ENCODE measurements at regions not wholly inside any gene's neighbourhood (a gene's known extent, or its start where the extent isn't known, plus 50 kb on each side); places are given as distances from the start of the nearest gene placed in this dataset.
"Not testable (repeated sequence)": the region's sequence is repeated elsewhere in the genome, so short reads cannot be mapped to it uniquely, and the experiment has no call there.

DNA sequence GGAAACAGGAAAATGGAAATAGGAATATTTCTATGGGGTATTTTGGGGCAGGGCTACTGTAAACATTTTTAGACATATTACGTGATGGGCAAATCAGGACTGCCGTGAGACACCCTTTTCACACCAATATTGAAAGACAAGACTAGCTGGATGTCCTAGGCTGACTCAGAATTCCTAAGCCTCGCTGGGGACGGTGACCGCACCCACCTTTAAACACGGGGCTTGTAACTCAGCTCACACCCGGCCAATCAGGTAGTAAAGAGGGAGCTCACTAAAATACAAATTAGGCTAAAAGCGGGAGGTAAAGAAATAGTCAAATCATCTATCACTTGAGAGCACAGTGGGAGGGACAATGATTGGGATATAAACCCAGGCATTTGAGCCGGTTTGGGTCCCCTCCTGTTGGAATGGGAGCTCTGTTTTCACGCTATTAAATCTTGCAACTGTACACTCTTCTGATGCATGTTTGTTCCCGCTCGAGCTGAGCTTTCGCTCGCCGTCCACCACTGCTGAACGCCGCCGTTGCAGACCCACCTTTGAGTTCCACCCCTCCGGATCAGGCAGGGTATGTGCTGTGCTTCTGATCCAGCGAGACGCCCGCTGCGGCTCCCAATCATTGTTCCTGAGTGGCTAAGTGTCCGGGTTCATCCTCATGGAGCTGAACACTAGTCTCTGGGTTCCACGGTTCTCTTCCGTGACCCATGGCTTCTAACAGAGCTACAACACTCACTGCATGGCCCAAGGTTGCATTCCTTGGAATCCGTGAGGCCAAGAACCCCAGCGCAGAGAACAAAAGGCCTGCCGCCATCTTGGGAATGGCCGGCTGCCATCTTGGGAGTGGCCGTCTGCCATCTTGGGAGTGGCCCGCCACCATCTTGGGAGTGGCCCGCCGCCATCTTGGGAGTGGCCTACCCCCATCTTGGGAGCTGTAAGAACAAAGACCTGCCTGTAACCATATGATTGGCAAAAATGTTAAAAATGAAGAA is 152.6 kb downstream of the CRLF2 start:
- no peak for DNase-seq (ENCODE audit: low read depth)

DNA sequence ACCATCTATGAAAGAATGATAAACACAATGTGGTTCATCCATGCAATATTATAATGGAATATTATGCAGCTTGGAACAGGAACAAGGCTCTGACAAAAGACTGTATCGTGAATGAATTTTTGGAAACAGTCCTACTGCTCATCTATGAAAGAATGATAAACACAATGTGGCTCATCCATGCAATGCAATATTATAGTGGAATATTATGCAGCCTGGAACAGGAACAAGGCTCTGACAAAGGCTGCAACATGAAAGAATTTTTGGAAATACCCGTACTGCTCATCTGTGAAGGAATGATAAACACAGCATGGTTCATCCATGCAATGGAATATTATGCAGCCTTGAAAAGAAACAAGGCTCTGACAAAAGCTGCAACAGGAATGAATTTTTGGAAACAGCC is 158.8 kb downstream of the CRLF2 start:
- DNase-seq (ENCODE audit: low read depth): not testable (repeated sequence)

DNA sequence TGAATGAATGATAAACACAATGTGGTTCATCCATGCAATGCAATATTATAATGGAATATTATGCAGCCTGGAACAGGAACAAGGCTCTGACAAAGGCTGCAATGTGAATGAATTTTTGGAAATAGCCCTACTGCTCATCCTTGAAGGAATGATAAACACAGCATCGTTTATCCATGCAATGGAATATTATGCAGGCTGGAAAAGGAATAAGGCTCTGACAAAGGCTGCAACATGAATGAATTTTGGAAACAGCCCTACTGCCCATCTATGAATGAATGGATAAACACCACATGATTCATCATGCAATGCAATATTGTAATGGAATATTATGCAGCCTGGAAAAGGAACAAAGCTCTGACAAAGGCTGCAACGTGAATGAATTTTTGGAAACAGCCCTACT is 159.4 kb downstream of the CRLF2 start:
- DNase-seq (ENCODE audit: low read depth): no peak

DNA sequence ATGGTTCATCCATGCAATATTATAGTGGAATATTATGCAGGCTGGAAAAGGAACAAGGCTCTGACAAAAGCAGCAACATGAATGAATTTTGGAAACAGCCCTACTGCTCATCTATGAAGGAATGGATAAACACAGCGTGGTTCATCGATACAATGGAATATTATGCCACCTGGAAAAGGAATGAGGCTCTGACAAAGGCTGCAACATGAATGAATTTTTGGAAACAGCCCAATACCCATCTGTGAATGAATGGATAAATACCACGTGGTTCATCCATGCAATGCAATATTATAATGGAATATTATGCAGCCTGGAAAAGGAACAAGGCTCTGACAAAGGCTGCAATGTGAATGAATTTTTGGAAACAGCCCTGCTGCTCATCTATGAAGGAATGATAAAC is 160.4 kb downstream of the CRLF2 start:
- no peak for DNase-seq (ENCODE audit: low read depth)

DNA sequence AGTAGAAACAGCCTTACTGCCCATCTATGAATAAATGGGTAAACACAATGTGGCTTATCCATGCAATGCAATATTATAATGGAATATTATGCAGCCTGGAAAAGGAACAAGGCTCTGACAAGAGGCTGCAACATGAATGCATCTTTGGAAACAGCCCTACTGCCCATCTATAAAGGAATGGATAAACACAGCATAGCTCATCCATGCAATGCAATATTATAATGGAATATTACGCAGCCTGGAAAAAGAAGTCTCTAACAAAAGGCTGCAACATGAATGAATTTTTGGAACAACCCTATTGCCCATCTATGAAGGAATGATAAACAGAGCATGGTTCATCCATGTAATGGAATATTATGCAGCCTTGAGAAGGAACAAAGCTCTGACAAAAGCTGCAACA is 161.0 kb downstream of the CRLF2 start:
- DNase-seq (ENCODE audit: low read depth): no peak

DNA sequence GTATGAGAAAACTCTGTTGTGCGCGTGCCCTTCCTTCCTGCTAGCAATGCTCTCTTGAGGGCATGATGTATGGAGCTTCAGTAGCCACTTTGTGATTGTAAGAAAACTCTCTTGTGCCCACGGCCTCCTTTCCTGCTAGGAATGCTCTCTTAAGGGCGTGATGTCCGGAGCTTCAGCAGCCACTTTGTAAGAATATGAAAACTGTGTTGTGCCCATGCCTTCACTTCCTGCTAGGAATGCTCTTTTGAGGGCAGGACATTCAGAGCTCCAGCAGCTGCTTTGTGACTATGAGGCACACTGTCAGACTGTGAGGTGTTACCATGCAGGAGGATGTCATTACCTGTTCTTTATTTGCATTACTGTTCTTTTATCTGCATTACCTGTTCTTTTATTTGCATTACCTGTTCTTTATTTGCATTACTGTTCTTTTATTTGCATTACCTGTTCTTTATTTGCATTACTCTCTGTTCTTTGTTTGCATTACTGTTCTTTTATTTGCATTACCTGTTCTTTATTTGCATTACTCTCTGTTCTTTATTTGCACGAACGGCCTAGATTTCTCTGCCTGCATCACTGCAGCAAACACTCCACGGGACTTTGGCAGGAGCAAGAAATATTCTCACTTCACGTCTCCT is 166.7 kb downstream of the CRLF2 start:
- no peak for DNase-seq (ENCODE audit: low read depth)

DNA sequence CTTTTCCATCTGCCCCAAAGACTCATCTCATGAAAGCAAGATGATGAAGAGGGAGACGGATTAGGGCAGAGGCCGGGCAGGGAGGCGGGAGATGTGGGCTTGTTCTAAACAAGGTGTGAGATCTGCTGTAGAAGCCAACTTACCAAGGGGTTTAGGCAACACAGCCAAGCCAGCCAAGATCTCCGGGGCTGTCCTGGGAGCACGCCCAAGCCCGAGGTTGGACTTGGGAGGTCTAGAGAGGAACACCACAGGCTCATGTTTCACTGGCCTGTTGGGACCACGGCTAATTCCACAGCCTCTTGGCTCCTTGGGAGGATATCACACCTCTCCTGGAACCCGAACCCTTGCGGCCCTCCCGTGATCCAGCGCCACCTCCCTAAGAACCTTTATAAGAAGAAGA is 171.4 kb downstream of the CRLF2 start:
- DNase-seq (ENCODE audit: low read depth): no peak

DNA sequence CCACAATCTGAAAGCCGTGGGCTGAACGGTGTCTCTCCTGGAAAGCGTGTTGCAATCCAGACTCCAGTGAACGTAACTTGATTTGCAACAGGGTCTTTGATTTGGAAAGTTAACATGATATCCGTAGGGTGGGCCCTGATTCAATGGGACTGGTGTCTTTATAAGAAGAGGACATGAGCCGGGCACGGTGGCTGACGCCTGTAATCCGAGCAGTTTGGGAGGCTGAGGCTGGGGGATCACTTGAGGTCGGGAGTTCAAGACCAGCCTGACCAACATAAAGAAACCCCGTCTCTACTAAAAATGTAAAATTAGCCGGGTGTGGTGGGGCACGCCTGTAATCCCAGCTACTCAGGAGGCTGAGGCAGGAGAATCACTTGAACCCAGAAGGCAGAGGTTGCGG is 176.5 kb downstream of the CRLF2 start:
- DNase-seq (ENCODE audit: low read depth): not testable (repeated sequence)

DNA sequence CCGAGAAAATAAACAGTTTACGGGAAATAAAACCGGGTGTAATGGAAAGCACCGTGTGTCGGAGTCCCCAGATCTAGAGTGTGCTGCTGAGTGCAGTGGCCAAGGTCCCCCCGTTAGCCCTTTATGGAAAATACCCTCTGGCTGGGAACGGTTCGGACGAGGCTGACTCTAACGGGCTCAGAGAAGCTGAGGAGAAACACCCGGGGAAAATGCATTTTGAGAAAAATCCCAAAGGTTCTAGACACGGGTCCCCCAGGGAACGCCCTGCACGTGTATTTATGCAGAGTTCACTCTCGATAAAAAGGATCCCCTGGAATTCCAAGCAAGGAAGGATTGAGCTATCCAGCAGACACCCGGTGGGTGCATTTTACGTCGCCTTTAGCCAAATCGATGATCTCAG is 177.2 kb downstream of the CRLF2 start:
- no peak for DNase-seq (ENCODE audit: low read depth)

DNA sequence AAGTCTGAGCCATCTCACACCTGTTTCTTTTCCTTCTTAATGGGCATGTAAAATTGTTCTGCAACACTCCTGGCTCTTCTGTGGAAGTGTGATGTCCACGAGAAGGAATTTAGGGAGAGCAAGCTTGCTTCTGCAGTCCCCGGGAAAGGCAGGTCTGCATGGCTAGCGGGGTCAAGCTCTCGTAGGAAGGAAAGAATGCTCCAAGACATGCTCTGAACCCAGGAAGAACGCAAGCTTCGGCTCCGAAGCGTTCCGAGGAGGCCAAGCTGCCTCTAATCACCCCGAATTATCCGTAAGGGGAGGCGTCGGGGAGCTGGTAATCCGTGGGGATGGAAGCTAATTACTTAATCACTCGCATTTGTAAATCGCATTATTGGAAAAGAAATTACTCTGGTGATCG is 177.7 kb downstream of the CRLF2 start:
- no peak for DNase-seq (ENCODE audit: low read depth)

DNA sequence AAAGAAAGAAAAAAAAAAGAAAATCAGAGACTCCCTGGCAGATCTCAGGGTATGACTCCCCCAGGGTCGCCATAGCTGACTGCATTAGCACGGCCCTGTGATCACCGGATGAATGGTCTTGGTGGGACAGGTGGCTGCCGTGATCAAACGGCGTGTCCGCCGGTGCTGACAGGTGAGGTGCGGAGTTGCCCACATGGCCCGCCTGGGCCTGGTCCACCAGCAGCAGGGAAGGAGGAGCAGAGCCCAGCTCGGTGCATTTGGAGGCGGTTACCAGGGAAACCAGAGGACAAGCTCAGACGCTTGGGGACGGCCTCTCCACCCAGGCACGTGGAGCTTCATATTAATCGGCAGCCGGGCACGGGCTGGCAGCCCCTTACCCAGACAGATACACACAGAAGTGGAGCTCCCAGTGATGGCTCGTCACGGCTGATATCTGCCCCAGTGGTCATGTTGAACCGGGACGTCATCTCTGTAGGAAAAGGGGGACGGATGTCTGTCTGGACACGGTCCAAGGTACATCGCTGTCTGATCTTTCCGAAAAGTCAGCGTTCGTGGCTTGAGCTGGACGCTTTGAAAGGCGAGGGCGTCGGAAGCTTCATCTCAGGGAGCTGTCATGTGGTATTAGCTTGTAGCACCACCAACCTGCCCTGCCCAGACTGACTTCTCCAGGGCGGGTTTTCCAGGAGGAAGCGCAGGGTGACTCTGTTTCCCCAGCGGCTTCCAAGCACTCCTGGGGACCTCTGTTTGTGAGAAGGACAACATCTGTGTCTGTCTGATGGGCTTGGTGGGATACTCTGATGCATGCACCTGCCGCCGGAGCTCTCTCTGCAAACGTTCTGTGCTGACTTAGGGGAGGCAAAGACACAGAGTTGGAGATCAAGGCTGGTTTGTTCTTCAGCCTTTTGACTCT is 180.7 kb downstream of the CRLF2 start:
- DNase-seq (ENCODE audit: low read depth): no peak

DNA sequence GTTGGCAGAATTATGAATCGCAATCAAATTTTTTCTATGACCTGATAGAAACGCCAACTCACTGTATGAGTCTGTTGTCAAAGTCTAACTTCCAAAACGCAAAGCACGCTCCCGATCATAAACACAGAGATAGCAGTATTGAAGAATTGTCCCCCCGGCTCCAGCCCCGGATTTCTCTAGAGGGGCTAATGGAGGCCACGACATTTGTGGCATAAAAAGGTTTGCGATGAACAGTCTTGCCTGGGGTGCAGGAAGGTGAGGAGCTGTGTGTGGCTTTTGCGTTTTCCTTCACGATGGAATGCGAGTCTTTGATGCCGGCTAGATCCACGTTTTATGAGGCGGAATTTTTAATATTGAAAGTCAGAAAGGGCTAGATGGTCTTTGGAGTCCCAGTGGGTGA is 183.0 kb downstream of the CRLF2 start:
- DNase-seq (ENCODE audit: low read depth): no peak

DNA sequence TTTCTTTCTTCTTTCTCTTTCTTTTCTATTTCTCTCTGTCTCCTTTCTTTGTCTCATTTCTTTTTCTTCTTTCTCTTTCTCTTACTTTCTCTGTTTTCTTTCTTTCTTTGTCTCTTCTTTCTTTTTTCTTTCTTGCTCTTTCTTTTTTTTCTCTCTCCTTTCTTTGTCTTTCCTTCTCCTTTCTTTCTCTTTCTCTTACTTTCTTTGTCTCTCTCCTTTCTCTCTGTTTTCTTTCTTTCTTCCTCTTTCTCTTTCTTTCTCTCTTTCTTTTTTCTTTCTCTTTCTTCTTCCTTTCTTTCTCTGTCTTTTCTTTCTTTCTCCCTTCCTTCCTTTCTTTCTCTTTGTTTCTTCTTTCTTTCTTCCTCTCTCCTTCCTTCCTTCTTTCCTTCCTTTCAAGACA is 184.8 kb downstream of the CRLF2 start:
- no peak for DNase-seq (ENCODE audit: low read depth)

DNA sequence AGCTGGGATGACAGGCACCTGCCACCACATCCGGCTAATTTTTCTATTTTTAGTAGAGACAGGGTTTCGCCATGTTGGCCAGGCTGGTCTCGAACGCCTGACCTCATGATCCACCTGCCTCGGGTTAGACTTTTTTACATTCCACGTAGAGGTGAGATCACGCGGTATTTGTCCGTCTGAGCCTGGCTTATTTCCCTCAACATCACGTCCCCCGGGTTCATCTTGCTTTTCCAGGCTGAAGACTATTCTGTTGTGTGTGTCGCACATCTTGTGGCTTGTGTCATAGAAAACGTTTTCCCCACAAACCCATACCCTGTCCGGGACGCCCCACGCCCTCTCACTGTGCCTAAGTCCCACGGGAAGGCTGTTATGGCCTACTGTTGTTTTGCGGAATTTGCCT is 185.3 kb downstream of the CRLF2 start:
- DNase-seq (ENCODE audit: low read depth): no peak

DNA sequence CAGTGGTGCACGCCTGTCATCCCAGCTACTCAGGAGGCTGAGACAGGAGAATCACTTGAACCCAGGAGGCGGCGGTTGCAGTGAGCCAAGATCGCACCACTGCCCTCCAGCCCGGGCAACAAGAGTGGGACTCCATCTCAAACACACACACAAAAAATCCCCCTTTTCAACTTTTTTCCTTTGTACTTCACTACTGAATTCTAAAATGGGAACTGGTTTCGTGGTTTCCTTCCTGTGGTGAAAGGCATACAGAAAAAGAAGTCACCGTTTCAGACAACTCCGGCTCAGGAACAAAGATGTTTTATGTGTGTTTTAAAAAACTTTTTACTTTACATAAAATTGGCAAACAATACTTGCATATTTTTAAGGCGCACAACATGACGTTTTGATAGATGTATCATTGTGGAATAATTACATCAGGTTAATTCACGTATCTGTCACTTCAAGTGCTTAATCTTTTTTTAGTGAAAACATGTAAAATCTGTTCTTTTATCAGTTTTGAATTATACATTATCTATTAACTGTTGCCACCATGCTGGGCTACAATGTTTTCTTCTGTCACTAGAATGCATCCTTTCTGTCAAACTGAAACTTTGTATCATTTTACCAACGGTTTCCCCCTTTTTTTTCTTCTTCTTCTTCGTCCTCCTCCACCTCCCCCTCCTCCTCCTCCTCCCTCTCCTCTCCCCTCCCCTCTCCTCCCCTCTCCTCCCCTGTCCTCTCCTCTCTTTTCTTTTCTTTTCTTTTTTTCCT is 186.0 kb downstream of the CRLF2 start:
- no peak for DNase-seq (ENCODE audit: low read depth)

DNA sequence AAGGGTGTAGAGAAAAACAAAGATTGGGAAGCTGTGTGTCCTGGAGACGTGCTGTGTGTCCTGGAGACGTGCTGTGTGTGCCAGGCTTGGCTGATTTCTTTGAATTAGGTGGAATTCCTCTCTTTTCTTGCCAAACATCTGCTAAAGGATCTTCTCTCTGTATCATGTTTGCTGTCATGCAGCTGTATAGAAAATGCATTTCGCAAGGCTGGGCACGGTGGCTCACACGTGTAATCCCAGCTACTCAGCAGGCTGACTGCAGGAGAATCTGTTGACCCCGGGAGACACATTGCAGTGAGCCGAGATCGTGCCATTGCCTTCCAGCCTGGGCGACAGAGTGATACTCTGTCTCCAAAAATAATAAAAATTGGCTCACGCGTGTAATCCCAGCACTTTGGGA is 187.0 kb downstream of the CRLF2 start:
- DNase-seq (ENCODE audit: low read depth): no peak

DNA sequence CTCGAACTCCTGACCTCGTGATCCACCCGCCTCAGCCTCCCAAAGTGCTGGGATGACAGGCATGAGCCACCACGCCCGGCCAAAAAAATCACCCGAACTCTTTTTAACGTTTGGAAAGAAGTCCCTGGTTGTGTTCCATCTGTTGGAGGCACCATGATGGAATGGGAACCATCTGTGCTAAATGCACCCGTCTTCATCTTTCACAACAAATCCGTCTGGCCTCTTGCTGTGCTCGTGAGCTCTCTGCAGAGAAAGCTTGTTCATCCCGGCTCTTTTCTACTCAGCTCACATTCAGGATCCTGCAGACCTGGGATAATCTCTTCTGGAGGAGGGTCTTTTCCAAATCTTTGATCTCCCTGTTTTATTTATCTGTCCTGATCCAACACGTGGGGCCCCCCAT is 188.8 kb downstream of the CRLF2 start:
- DNase-seq (ENCODE audit: low read depth): no peak

DNA sequence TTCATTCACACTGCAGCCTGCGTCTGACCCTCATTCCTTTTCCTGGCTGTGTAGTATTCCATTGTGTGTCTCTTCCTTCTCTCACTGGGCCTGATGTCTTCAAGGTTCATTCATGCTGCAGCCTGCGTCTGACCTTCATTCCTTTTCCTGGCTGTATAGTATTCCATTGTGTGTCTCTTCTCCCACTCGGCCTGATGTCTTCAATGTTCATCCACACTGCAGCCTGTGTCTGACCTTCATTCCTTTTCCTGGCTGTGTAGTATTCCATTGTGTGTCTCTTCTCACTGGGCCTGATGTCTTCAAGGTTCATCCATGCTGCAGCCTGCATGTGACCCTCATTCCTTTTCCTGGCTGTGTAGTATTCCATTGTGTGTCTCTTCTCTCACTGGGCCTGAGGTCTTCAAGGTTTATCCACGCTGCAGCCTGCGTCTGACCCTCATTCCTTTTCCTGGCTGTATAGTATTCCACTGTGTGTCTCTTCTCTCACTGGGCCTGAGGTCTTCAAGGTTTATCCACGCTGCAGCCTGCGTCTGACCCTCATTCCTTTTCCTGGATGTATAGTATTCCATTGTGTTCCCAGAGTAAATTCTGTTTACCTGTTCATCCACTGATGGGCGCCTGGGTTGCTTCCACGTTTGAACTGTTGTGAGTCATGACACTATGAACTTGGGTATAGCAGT is 191.0 kb downstream of the CRLF2 start:
- DNase-seq (ENCODE audit: low read depth): not testable (repeated sequence)

DNA sequence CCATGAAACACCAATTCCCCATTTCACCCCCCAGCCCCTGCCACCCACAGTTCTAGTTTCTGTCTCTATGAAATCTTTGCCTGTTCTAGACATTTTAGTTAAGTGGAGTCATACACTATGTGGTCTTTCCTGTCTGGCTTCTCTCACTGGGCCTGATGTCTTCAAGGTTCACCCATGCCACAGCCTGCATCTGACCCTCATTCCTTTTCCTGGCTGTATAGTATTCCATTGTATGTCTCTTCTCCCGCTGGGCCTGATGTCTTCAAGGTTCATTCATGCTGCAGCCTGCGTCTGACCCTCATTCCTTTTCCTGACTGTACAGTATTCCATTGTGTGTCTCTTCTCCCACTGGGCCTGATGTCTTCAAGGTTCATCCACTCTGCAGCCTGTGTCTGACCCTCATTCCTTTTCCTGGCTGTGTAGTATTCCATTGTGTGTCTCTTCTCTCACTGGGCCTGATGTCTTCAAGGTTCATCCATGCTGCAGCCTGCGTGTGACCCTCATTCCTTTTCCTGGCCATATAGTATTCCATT is 191.7 kb downstream of the CRLF2 start:
- DNase-seq (ENCODE audit: low read depth): no peak

DNA sequence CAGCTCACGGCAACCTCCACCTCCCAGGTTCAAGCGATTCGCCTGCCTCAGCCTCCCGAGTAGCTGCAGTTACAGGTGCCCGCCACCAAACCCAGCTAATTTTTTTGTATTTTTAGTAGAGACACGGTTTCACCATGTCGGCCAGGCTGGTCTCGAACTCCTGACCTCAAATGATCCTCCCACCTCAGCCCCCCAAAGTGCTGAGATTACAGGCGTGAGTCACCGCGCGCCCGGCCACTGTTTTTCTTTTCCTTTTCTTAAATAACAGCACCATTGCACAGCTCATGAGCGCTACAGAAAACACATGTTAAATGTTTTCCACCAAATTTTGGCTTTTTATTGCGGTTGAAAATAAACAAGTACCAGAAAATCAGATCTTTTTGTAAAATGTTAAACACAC is 195.5 kb downstream of the CRLF2 start:
- DNase-seq (ENCODE audit: low read depth): not testable (repeated sequence)

DNA sequence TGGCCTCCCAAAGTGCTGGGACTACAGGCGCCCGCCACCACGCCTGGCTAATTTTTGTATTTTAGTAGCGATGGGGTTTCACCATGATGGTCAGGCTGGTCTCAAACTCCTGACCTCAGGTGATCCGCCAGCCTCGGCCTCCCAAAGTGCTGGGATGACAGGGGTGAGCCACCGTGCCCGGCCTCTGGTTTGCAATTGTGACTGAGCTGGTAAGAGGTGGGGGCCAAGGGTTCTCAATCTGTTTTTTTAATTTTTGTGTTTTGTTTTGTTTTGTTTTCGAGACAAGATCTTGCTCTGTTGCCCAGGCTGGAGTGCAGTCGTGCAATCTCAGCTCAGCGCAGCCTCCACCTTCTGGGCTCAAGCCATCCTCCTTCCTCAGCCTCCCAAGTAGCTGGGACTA is 196.2 kb downstream of the CRLF2 start:
- not testable (repeated sequence) for DNase-seq (ENCODE audit: low read depth)

Data from activated T-cell treated with anti-CD3 and anti-CD28 coated beads for 48 hours (primary cell).